GM04504 (cell line): ENCODE measurements at regions not wholly inside any gene's neighbourhood (a gene's known extent, or its start where the extent isn't known, plus 50 kb on each side); places are given as distances from the start of the nearest gene placed in this dataset.

Experiments used
- DNase-seq: peaks from one replicate; pipeline ENCODE4 v3.0.0-alpha.2; 2012; ENCODE audit warnings: low read depth

- DNase-seq, result no peak
Observed at GRCh38 chr10:65500716-65501115, 1425.1 kb upstream of the LRRTM3 start.

GRCh38 chr10:65501259-65501658 lies 1424.6 kb upstream of the LRRTM3 start:
- DNase-seq, result no peak

GRCh38 chr10:65518379-65518778 lies 1407.5 kb upstream of the LRRTM3 start:
- DNase-seq, result no peak

DNA sequence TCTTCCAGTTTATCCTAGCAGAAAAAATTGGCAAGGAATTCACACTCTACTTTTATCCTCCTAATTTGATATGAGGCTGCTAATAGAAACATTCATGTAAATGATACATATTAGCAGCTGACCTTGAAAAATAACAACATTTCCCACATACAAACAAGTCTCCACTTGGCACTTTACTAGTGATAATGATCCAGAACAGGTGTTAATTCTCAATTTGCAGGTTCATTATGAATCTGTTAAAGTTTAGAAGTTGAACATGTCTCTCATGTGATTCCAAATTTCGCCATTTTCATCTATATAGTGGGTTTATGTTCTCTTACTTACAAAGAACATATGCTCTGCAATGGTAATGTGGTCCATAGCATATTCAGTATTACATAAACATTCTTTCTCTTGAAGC lies 1396.8 kb upstream of the LRRTM3 start:
- no peak for DNase-seq

DNA sequence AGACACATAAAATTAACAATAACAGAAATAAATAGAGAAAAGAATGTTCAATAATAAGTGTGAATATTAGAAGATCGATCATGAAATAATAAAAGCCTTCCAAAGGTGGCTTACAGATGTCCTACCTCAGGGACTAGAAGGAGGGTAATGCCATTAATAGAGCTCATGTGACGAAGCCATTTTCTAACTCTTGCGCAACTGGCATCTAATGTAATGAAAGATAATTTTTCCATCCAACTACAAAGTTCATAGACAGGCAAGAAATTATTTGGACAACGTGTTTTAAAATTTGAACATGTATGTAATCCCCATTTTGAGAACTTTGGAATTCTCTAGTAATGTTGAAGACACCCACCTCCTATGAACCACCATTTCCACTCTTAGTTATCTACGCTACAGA lies 1394.3 kb upstream of the LRRTM3 start:
- DNase-seq, result no peak

DNA sequence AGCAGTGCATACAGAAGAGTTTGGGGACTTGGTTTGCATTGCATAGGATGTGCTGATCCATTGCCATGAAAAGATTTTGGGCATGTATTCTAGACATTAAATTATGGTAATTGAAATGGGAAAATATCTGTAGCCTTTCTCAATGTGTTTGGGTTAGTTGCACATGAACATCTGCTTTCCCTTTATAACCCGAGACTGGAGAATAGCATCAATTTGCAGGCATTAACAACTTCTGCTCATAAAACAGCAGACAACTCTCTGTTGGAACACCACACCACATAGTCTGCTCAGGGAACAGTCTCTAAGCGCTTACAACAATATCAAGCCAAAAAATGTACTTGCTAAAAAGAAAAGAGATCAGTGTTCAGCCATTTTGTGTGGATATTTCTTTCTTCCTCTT lies 1391.1 kb upstream of the LRRTM3 start:
- DNase-seq, result no peak

DNA sequence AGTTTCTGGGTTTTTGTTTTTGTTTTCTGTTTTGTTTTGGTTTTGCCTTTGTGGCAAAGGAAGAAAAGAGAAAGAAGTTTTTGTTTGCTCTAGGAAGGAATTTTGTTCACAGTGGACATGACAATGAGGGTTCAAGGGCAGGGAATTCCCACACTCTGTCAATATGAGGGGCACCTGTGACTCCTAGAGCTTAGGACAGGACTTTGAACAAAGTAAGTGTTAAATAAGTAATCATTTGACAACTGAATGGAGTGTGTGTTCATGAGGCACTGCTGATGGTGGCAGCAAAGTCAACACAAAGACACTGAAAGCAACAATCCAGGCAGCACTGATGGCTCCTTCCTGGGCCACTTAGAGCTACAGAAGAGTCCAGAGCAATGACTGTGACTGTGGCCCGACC lies 1381.1 kb upstream of the LRRTM3 start:
- no peak for DNase-seq

GRCh38 chr10:65548001-65548400 lies 1377.8 kb upstream of the LRRTM3 start:
- no peak for DNase-seq

DNA sequence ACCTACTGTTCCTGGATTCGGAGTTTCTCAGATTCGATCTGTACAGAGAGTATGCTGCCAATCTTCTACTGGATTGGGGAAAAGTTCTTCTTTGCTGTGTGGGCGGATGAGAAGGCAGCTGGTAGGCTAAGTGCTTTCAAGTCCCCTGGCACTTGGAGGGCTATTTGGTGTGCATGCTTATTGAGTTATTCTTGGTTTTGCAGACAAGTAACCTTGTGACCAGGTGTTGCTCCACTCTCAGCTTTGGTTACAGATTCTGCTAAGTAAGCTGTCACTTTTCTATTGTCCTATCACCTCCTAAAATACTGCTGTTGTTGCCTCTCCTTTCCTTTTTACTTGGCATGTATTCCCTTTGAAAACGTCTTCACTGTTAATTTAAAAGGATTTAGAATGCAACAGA lies 1375.1 kb upstream of the LRRTM3 start:
- no peak for DNase-seq

GRCh38 chr10:65555192-65555591 lies 1370.6 kb upstream of the LRRTM3 start:
- DNase-seq, result no peak

DNA sequence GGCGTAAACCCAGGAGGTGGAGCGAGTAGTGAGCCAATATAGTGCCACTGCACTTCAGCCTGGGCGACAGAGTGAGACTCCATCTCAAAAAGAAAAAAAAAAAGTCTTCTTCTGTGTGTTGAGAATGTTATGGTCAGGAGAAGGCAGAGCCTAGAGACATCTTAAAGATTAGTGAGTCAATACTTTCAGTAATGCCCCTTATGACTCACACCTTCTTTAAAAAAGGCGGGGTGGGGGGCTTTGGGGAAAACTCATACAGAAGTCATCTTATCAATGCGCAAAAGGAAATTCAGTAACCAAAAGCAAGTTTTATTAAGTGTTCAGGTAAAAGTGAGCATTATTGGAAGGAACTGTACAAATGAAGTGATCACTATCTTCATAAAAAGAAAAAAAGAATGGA lies 1369.8 kb upstream of the LRRTM3 start:
- no peak for DNase-seq

- DNase-seq, result no peak
Observed at GRCh38 chr10:65559369-65559768, 1366.5 kb upstream of the LRRTM3 start.

DNA sequence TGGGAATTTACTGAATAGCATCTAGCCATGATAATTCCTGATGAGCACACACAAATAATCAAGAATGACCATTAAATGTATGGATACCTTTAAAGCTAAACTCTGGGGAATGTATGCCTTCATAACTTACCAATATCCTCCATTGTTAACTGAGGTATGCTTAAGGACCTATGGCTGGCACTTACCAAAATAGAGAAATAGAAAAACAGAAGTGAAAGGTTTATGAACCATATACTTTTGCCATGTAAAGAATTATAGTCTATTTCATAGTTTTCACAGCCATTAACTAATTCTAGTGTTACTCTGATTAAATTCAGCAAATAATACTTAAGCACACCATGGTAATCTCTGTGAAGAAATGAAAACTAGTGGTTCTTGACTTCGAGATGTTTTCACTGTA lies 1360.6 kb upstream of the LRRTM3 start:
- no peak for DNase-seq

DNA sequence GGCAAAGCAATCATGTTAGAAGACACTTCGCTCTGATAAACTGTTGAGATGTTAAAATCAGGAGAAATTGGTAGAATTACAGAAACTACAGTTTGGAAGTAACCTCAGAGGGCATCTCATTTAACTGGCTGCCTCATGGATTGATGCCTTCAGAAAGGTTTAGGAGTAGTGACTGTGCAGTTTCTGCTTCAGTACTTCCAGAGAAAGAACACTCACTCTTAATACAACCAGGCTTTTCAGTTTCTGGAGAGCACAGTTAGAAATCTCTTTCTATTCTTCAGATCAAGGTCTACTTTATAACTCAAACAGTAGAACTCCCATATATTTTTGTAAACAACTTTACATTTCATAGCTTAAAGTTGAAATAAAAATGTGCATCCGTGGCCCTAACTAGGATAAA lies 1358.9 kb upstream of the LRRTM3 start:
- DNase-seq, result no peak

DNA sequence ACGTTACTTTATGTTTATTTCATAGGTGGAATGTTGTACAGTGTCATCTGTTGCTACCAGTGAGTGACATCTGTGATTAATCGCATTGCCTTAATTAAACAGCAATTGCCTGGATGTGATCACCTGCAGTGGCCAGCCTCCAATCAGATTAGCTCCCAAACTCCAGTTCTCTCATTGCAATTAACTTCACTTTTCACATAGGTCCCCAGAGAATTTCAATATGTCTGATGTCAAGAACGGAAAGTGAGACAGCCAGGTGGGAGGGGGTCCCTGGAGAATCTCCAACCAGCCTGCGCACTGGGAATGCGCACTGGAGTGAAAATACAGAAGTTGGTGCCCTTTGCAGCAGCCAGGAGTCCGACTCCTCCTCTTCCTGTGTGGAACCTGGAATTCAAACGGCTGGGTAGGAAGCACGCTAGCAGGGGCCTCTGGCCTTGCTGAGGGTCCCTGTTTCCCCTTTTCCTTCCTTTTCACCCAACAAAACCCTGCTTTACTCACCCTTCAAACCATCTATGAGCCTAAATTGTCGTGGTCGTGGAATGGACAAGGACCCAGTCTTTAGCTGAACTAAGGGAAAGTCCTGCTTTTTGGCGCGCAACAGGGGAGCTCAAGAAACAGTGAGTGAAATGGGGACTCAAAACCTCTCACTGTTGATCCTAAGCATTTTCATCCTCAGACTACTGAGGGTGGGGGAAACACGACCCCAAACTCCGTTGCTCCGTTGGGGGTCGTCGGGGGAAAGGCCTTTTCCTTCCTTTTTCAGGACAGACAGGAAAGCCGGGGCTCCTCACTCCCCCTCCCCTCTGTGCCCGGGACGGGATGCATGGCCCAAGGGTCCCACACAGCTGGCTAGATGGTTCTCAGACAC lies 1355.5 kb upstream of the LRRTM3 start:
- no peak for DNase-seq

DNA sequence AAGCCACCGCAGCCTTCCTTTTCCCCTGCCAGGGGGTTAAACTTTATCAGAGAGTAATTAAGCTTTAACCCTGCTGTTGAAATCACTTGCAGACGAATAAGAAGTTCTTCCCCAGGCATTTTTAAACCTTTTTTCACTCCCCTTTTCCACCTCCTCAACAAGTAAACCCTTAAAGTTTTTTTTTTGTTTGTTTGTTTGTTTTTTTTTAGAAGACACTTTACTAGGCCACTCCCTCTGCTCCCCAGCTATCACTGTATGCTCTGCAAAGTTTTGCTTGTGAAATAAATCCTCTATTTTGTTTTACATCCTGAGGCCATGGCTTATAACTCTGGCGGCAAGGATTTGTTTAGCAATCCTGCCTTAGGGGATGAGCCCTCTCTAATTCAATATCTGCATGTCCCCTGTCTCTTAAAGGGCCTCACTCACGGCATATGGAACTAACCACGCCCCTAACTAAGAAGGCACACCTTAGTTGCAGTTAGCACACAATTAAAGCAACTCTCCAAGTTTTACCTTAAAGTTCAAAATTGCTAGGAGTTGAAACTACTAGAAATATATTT lies 1354.7 kb upstream of the LRRTM3 start:
- DNase-seq, result no peak

GRCh38 chr10:65581426-65582026 lies 1344.3 kb upstream of the LRRTM3 start:
- DNase-seq, result no peak

GRCh38 chr10:65602182-65602865 lies 1323.5 kb upstream of the LRRTM3 start:
- DNase-seq, result no peak

GRCh38 chr10:65611592-65611991 lies 1314.2 kb upstream of the LRRTM3 start:
- DNase-seq, result no peak

- no peak for DNase-seq
Observed at GRCh38 chr10:65614956-65615565, 1310.8 kb upstream of the LRRTM3 start.

DNA sequence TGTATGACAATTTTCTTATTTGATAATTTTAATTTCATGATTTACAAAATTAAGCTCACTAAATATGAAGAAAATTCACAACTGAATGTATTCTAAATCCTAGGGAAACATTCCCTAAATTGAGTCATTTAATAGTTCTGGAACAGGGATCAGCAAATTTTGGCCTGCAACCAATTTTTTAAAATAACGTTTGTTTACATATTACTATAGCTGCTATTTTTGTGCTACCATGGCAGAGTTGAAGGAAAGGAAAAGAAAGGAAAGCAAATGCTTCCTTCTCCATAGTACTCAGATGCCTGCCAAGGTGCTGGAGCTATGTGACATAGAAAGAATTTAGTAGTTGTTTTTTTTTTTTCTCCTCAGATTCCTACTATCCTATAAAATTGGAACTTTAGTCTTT lies 1307.7 kb upstream of the LRRTM3 start:
- no peak for DNase-seq

DNA sequence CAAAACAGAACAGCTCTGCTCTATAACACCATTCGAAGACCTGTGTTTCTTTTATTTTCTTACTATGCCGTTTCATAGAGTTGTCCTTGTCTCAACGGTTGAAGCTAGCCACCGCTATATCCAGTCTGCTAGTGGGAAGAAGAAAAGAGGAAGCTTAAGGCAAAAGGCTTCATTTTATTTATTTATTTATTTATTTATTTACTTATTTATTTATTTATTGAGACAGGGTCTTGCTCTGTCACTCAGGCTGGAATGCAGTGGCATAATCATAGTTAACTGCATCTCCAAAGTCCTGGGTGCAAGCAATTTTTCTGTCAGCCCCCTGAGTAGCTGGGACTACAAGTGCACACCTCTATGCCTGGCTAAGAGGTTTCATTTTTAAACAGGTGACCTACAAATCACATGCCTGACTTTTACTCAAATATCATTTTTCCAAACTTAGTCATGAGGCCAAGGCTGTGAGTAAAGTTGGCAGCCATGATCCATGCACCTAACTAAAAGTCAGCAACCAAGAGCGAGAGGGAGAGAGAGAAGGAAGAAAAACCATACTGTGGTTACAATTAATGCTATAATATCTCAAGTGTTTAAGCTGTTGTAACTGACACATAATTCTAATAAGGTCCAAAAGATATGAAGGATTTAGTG lies 1305.3 kb upstream of the LRRTM3 start:
- DNase-seq, result no peak
